ENCODE measurements at regions not wholly inside any gene's neighbourhood (a gene's known extent, or its start where the extent isn't known, plus 50 kb on each side); places are given as distances from the start of the nearest gene placed in this dataset.
"Not testable (repeated sequence)": the region's sequence is repeated elsewhere in the genome, so short reads cannot be mapped to it uniquely, and the experiment has no call there.

- WGBS: 27% methylated on average over 1 of the region's 1 CpG
- no peak overlapping the region for H3K4me3 ChIP-seq (ENCODE audit: low read depth, low read length)
- H3K36me3 ChIP-seq (ENCODE audit: insufficient read depth): no peaks in the 10 kb centered on the region
- H3K27ac ChIP-seq (ENCODE audit: low read depth): no peak overlapping the region
- no peak for DNase-seq (ENCODE audit: extremely low spot score)
- no peaks in the 10 kb centered on the region for H3K4me1 ChIP-seq (ENCODE audit: insufficient read depth)
Measured at GRCh38 chr6:85135376-85136094, 314.3 kb upstream of the NT5E start.

- H3K27ac ChIP-seq (ENCODE audit: low read depth): no peak overlapping the region
- no peaks in the 10 kb centered on the region for H3K36me3 ChIP-seq (ENCODE audit: insufficient read depth)
- H3K4me3 ChIP-seq (ENCODE audit: low read depth, low read length): no peak overlapping the region
- no peak for DNase-seq (ENCODE audit: extremely low spot score)
- 80% methylated on average over 5 of the region's 5 CpGs for WGBS
- no peaks in the 10 kb centered on the region for H3K4me1 ChIP-seq (ENCODE audit: insufficient read depth)
Measured at GRCh38 chr6:85134172-85134571, 315.7 kb upstream of the NT5E start.

- 52% methylated on average over 1 of the region's 1 CpG for WGBS
- H3K4me1 ChIP-seq (ENCODE audit: insufficient read depth): no peaks in the 10 kb centered on the region
- no peak for DNase-seq (ENCODE audit: extremely low spot score)
- no peaks in the 10 kb centered on the region for H3K36me3 ChIP-seq (ENCODE audit: insufficient read depth)
- H3K27ac ChIP-seq (ENCODE audit: low read depth): no peak overlapping the region
- no peak overlapping the region for H3K4me3 ChIP-seq (ENCODE audit: low read depth, low read length)
Measured at GRCh38 chr6:85132091-85132490, 317.8 kb upstream of the NT5E start.

GRCh38 chr6:85130743-85131142, 319.1 kb upstream of the NT5E start:
- DNase-seq (ENCODE audit: extremely low spot score): no peak
- Histone ChIP-seq H3K4me1 (ENCODE audit: insufficient read depth) (no peaks in the 10 kb centered on the region), H3K27ac (ENCODE audit: low read depth) (no peak overlapping the region), H3K4me3 (ENCODE audit: low read depth, low read length) (no peak overlapping the region), H3K36me3 (ENCODE audit: insufficient read depth) (no peaks in the 10 kb centered on the region)
- 78% methylated on average over 3 of the region's 3 CpGs for WGBS

- H3K4me1 ChIP-seq (ENCODE audit: insufficient read depth): no peaks in the 10 kb centered on the region
- no peaks in the 10 kb centered on the region for H3K36me3 ChIP-seq (ENCODE audit: insufficient read depth)
- H3K4me3 ChIP-seq (ENCODE audit: low read depth, low read length): no peak overlapping the region
- WGBS: 87% methylated on average over 5 of the region's 5 CpGs
- H3K27ac ChIP-seq (ENCODE audit: low read depth): no peak overlapping the region
- DNase-seq (ENCODE audit: extremely low spot score): no peak
Measured at GRCh38 chr6:85129881-85130280, 320.0 kb upstream of the NT5E start.

GRCh38 chr6:85128781-85129180, 321.1 kb upstream of the NT5E start:
- 58% methylated on average over 4 of the region's 4 CpGs for WGBS
- H3K36me3 ChIP-seq (ENCODE audit: insufficient read depth): no peaks in the 10 kb centered on the region
- no peak overlapping the region for H3K27ac ChIP-seq (ENCODE audit: low read depth)
- H3K4me3 ChIP-seq (ENCODE audit: low read depth, low read length): no peak overlapping the region
- H3K4me1 ChIP-seq (ENCODE audit: insufficient read depth): no peaks in the 10 kb centered on the region
- no peak for DNase-seq (ENCODE audit: extremely low spot score)

GRCh38 chr6:85128256-85128655, 321.6 kb upstream of the NT5E start:
- H3K4me3 ChIP-seq (ENCODE audit: low read depth, low read length); H3K27ac ChIP-seq (ENCODE audit: low read depth); H3K4me1 ChIP-seq (ENCODE audit: insufficient read depth); DNase-seq (ENCODE audit: extremely low spot score); H3K36me3 ChIP-seq (ENCODE audit: insufficient read depth): not testable (repeated sequence)
- 50% methylated on average over 3 of the region's 3 CpGs for WGBS

GRCh38 chr6:85127696-85128243, 322.1 kb upstream of the NT5E start:
- WGBS: 48% methylated on average over 3 of the region's 3 CpGs
- no peak for DNase-seq (ENCODE audit: extremely low spot score)
- Histone ChIP-seq H3K4me1 (ENCODE audit: insufficient read depth) (no peaks in the 10 kb centered on the region), H3K4me3 (ENCODE audit: low read depth, low read length) (no peak overlapping the region), H3K36me3 (ENCODE audit: insufficient read depth) (no peaks in the 10 kb centered on the region), H3K27ac (ENCODE audit: low read depth) (no peak overlapping the region)

GRCh38 chr6:85127168-85127498, 322.8 kb upstream of the NT5E start:
- H3K36me3 ChIP-seq (ENCODE audit: insufficient read depth): no peaks in the 10 kb centered on the region
- no peak overlapping the region for H3K4me3 ChIP-seq (ENCODE audit: low read depth, low read length)
- H3K4me1 ChIP-seq (ENCODE audit: insufficient read depth): no peaks in the 10 kb centered on the region
- no peak for DNase-seq (ENCODE audit: extremely low spot score)
- H3K27ac ChIP-seq (ENCODE audit: low read depth): no peak overlapping the region
- 66% methylated on average over 4 of the region's 4 CpGs for WGBS

GRCh38 chr6:85126485-85127167, 323.3 kb upstream of the NT5E start:
- 31% methylated on average over 11 of the region's 11 CpGs for WGBS
- no peaks in the 10 kb centered on the region for H3K36me3 ChIP-seq (ENCODE audit: insufficient read depth)
- no peaks in the 10 kb centered on the region for H3K4me1 ChIP-seq (ENCODE audit: insufficient read depth)
- no peak for DNase-seq (ENCODE audit: extremely low spot score)
- H3K27ac ChIP-seq (ENCODE audit: low read depth): no peak overlapping the region
- H3K4me3 ChIP-seq (ENCODE audit: low read depth, low read length): no peak overlapping the region

GRCh38 chr6:85125526-85125925, 324.4 kb upstream of the NT5E start:
- 67% methylated on average over 3 of the region's 3 CpGs for WGBS
- H3K27ac ChIP-seq (ENCODE audit: low read depth): no peak overlapping the region
- DNase-seq (ENCODE audit: extremely low spot score): no peak
- H3K36me3 ChIP-seq (ENCODE audit: insufficient read depth): no peaks in the 10 kb centered on the region
- no peak overlapping the region for H3K4me3 ChIP-seq (ENCODE audit: low read depth, low read length)
- H3K4me1 ChIP-seq (ENCODE audit: insufficient read depth): no peaks in the 10 kb centered on the region

- Histone ChIP-seq H3K27ac (ENCODE audit: low read depth) (no peak overlapping the region), H3K4me1 (ENCODE audit: insufficient read depth) (no peaks in the 10 kb centered on the region), H3K4me3 (ENCODE audit: low read depth, low read length) (no peak overlapping the region), H3K36me3 (ENCODE audit: insufficient read depth) (no peaks in the 10 kb centered on the region)
- WGBS: 76% methylated on average over 1 of the region's 1 CpG
- no peak for DNase-seq (ENCODE audit: extremely low spot score)
Measured at GRCh38 chr6:85124472-85125354, 325.2 kb upstream of the NT5E start.

GRCh38 chr6:85121158-85121557, 328.7 kb upstream of the NT5E start:
- WGBS: 78% methylated on average over 1 of the region's 1 CpG
- DNase-seq (ENCODE audit: extremely low spot score): no peak
- H3K36me3 ChIP-seq (ENCODE audit: insufficient read depth): no peaks in the 10 kb centered on the region
- no peaks in the 10 kb centered on the region for H3K4me1 ChIP-seq (ENCODE audit: insufficient read depth)
- H3K4me3 ChIP-seq (ENCODE audit: low read depth, low read length): no peak overlapping the region
- no peak overlapping the region for H3K27ac ChIP-seq (ENCODE audit: low read depth)

Data from urinary bladder (tissue), 3 donors.